ENCODE measurements at regions not wholly inside any gene's neighbourhood (a gene's known extent, or its start where the extent isn't known, plus 50 kb on each side); places are given as distances from the start of the nearest gene placed in this dataset.

GRCh38 chr5:10875201-10875768 is 114.3 kb upstream of the DAP start:
- FAIRE-seq (no peak), DNase-seq (ENCODE audit: low read depth, low spot score) (no peak)
- ChIA-PET POLR2A (no interaction called here), CTCF (interaction anchor here (2.9 kb wide), 1 partner anchor 11 kb away, joined by 10 read pairs; no protein-coding TSS in a partner anchor)
- BruUV-seq (replicated peaks), result no TSS peak
- Histone ChIP-seq H3K4me3 (replicated peaks in 1 of 3; ENCODE audit: insufficient read depth in 1 of 3, low read depth in 1 of 3, low read length in 3 of 3) (no peak overlapping the region), H3K36me3 (ENCODE audit: control insufficient read depth in 2 of 2, extremely low read depth in 1 of 2, insufficient read depth in 2 of 2, low read length in 2 of 2) (no peaks in the 10 kb centered on the region), H3K9me1 (replicated peaks; ENCODE audit: control insufficient read depth, extremely low read depth, insufficient read depth, low read length) (no peaks in the 10 kb centered on the region), H4K20me1 (replicated peaks; ENCODE audit: control insufficient read depth, extremely low read depth, insufficient read depth, low read length) (no peaks in the 10 kb centered on the region), H3K79me2 (ENCODE audit: control insufficient read depth, insufficient read depth, low read length) (no peaks in the 10 kb centered on the region), H3K9me3 (replicated peaks; ENCODE audit: control insufficient read depth, insufficient read depth, low read length) (no peaks in the 10 kb centered on the region), H2AFZ (ENCODE audit: low read depth, low read length) (no peak overlapping the region), H3K4me1 (ENCODE audit: control insufficient read depth, extremely low read depth, insufficient read depth, low read length) (no peaks in the 10 kb centered on the region), H3K4me2 (ENCODE audit: insufficient read depth, low read length) (no peak overlapping the region), H3K9ac (replicated peaks; ENCODE audit: extremely low read depth, insufficient read depth, low read length) (no peak overlapping the region), H3K27ac (ENCODE audit: insufficient read depth, low read depth, low read length) (no peak overlapping the region), H3K27me3 (ENCODE audit: control insufficient read depth in 2 of 2, insufficient read depth in 2 of 2, low read length in 2 of 2) (peaks cover 0 to 3% of the 10 kb centered on the region in 2 experiments)
- intact Hi-C loops (cut with micrococcal nuclease) (no loop called here), dilution Hi-C loops (cut with MboI; ENCODE audit: extremely low pct_ligation_motif_present, low sequenced_read_pairs) (no loop called here)
- TF ChIP-seq MYC (IDR thresholded peaks at IDR 0.05; ENCODE audit: low read depth, low read length) (no peak), JUN (IDR thresholded peaks at IDR 0.05; ENCODE audit: borderline replicate concordance, insufficient read depth, insufficient read length, low read depth) (no peak), POLR2A (IDR thresholded peaks at IDR 0.05; ENCODE audit: low read depth, low read length) (no peak), POLR2AphosphoS5 (IDR thresholded peaks at IDR 0.05; ENCODE audit: insufficient read depth, low read depth, low read length) (no peak), EZH2 (IDR thresholded peaks at IDR 0.05; ENCODE audit: borderline replicate concordance, low read depth, low read length, severe bottlenecking) (no peak), GATA2 (IDR thresholded peaks at IDR 0.05; ENCODE audit: insufficient read depth, insufficient read length, low read depth, low read length) (no peak), FOS (IDR thresholded peaks at IDR 0.05; ENCODE audit: borderline replicate concordance, insufficient read depth, low read length) (no peak)
- TF ChIP-seq, protein P1, sequence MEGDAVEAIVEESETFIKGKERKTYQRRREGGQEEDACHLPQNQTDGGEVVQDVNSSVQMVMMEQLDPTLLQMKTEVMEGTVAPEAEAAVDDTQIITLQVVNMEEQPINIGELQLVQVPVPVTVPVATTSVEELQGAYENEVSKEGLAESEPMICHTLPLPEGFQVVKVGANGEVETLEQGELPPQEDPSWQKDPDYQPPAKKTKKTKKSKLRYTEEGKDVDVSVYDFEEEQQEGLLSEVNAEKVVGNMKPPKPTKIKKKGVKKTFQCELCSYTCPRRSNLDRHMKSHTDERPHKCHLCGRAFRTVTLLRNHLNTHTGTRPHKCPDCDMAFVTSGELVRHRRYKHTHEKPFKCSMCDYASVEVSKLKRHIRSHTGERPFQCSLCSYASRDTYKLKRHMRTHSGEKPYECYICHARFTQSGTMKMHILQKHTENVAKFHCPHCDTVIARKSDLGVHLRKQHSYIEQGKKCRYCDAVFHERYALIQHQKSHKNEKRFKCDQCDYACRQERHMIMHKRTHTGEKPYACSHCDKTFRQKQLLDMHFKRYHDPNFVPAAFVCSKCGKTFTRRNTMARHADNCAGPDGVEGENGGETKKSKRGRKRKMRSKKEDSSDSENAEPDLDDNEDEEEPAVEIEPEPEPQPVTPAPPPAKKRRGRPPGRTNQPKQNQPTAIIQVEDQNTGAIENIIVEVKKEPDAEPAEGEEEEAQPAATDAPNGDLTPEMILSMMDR (IDR thresholded peaks at IDR 0.05; ENCODE audit: extremely low read depth in 1 of 2, insufficient read depth in 1 of 2, low read depth in 1 of 2, low read length in 2 of 2), result no peak
- TF ChIP-seq, protein P2, sequence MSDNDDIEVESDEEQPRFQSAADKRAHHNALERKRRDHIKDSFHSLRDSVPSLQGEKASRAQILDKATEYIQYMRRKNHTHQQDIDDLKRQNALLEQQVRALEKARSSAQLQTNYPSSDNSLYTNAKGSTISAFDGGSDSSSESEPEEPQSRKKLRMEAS (IDR thresholded peaks at IDR 0.05; ENCODE audit: insufficient read depth, insufficient read length), result no peak

Data from endothelial cell of umbilical vein (primary cell).